ENCODE measurements at regions not wholly inside any gene's neighbourhood (a gene's known extent, or its start where the extent isn't known, plus 50 kb on each side); places are given as distances from the start of the nearest gene placed in this dataset.

DNA sequence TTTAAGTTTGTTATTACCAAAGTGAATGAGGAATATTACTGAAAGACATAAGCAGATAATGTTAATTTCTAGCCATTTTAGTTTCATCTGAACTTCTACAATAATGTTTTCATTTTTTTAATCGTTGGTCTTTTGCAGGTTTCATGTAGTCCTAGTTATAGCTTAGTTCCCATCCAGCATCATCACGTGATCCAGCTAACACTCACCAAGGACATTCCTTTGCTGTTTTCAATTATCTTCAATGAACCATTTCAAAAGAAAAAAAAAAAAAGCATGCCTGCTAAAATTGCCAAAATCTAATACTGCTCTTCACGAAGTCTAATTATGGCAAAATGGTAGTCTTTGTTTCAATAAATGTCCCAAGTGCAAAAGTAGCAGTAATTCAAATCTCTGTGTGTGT lies 187.7 kb upstream of the ATXN7L3B start:
- Histone ChIP-seq H3K9me2 (replicated peaks; ENCODE audit: control insufficient read depth, low read length) (no peaks in the 10 kb centered on the region), H3K4me2 (ENCODE audit: low read length) (no peak overlapping the region), H3K79me2 (ENCODE audit: control insufficient read depth, low read length) (no peaks in the 10 kb centered on the region), H3K27ac (ENCODE audit: low read depth, low read length) (no peak overlapping the region), H3K4me1 (ENCODE audit: control insufficient read depth, low read length) (no peaks in the 10 kb centered on the region), H3K27me3 (ENCODE audit: control insufficient read depth, low read length) (no peaks in the 10 kb centered on the region), H3K36me3 (ENCODE audit: control insufficient read depth, low read length) (no peaks in the 10 kb centered on the region), H3K9me3 (ENCODE audit: control insufficient read depth, insufficient read depth, low read length) (no peaks in the 10 kb centered on the region), H3K4me3 (ENCODE audit: low read length) (no peak overlapping the region), H3F3A (ENCODE audit: control insufficient read depth, insufficient read depth) (no peaks in the 10 kb centered on the region), H4K20me1 (ENCODE audit: control insufficient read depth, insufficient read depth, low read depth, low read length) (no peaks in the 10 kb centered on the region)
- TF ChIP-seq EZH2phosphoT487 (IDR thresholded peaks at IDR 0.05; ENCODE audit: borderline replicate concordance, low read length) = no peak
- TF ChIP-seq, protein P1, sequence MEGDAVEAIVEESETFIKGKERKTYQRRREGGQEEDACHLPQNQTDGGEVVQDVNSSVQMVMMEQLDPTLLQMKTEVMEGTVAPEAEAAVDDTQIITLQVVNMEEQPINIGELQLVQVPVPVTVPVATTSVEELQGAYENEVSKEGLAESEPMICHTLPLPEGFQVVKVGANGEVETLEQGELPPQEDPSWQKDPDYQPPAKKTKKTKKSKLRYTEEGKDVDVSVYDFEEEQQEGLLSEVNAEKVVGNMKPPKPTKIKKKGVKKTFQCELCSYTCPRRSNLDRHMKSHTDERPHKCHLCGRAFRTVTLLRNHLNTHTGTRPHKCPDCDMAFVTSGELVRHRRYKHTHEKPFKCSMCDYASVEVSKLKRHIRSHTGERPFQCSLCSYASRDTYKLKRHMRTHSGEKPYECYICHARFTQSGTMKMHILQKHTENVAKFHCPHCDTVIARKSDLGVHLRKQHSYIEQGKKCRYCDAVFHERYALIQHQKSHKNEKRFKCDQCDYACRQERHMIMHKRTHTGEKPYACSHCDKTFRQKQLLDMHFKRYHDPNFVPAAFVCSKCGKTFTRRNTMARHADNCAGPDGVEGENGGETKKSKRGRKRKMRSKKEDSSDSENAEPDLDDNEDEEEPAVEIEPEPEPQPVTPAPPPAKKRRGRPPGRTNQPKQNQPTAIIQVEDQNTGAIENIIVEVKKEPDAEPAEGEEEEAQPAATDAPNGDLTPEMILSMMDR (IDR thresholded peaks at IDR 0.05; ENCODE audit: low read depth, low read length, poor library complexity, severe bottlenecking) = no peak

DNA sequence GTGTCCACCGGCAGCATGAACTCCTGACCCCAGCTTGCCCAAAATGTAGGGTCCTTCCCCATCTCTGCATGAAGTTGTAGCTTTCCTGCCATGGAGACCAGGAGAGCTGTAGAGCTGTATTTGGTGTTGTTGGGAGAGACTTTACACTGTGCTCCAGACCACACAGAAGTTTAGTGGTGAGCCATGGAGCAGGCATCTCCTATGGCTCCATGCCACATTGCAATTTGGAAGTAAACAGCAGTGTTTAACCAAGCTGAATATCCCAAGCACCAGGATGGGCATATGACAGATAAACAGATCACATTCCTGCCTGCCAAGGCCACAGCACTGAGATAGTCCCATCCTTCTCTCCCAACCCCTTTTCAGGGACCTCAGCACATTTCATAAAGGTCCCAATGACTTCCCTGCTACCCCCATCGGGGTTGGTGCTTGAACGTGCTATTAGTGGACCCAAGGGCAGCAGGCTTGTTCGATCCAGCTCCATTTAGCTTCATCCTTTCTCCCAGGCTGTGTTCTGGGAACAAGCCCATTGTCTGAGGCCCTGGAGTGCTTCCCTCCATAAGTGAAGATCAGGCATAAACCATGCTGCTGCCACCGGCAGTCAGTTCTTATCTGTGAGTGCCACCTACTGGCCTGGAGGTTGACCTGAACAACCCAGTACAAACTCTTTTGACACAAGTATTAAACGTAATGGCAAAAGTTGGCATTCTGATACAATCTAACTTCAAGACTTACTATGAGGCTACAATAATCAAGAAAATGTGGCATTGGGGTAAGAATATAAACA lies 172.3 kb upstream of the ATXN7L3B start:
- H3K27ac ChIP-seq (ENCODE audit: low read depth, low read length) = no peak overlapping the region
- H3K4me3 ChIP-seq (ENCODE audit: low read length) = no peak overlapping the region
- no peaks in the 10 kb centered on the region for H3K36me3 ChIP-seq (ENCODE audit: control insufficient read depth, low read length)
- no peaks in the 10 kb centered on the region for H3K27me3 ChIP-seq (ENCODE audit: control insufficient read depth, low read length)
- no peaks in the 10 kb centered on the region for H3K9me3 ChIP-seq (ENCODE audit: control insufficient read depth, insufficient read depth, low read length)
- no peak overlapping the region for H3K4me2 ChIP-seq (ENCODE audit: low read length)
- TF ChIP-seq, protein P1 (IDR thresholded peaks at IDR 0.05; ENCODE audit: low read depth, low read length, poor library complexity, severe bottlenecking) = peak; percentile 68
- no peak for TF ChIP-seq EZH2phosphoT487 (IDR thresholded peaks at IDR 0.05; ENCODE audit: borderline replicate concordance, low read length)
- no peaks in the 10 kb centered on the region for H3K4me1 ChIP-seq (ENCODE audit: control insufficient read depth, low read length)
- H3K79me2 ChIP-seq (ENCODE audit: control insufficient read depth, low read length) = no peaks in the 10 kb centered on the region
- no peaks in the 10 kb centered on the region for H3K9me2 ChIP-seq (replicated peaks; ENCODE audit: control insufficient read depth, low read length)
- no peaks in the 10 kb centered on the region for H3F3A ChIP-seq (ENCODE audit: control insufficient read depth, insufficient read depth)
- H4K20me1 ChIP-seq (ENCODE audit: control insufficient read depth, insufficient read depth, low read depth, low read length) = no peaks in the 10 kb centered on the region

DNA sequence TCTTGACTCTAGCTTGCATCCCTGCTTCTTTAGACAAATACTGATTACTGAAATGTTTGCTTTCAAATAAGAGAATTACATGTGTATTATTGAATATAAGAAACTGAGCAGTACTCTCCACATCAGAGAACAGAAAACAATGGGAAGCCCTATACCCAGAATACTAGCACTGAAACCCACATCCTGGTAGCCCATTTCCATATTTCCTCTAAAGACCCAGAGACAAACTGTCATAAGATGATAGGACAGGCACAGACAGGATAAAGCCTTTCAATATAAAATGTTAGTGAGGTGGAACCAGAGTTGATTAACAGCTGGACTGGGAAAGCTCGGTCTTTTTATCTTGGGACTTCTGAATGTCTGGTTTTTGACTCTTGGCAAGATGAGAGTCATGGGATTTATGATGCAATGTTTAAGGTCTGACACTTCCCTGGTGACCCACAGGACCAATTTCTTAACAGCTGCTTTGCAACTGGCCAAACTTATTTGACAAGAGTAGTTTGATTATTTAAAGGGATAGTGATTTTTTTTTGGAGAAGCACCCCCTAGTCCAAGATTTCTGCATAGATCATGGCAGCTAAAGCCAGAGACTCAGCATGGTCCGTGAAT lies 166.9 kb upstream of the ATXN7L3B start:
- Histone ChIP-seq H3K27me3 (ENCODE audit: control insufficient read depth, low read length) (no peaks in the 10 kb centered on the region), H3K4me1 (ENCODE audit: control insufficient read depth, low read length) (no peaks in the 10 kb centered on the region), H3K79me2 (ENCODE audit: control insufficient read depth, low read length) (no peaks in the 10 kb centered on the region), H3K4me3 (ENCODE audit: low read length) (no peak overlapping the region), H4K20me1 (ENCODE audit: control insufficient read depth, insufficient read depth, low read depth, low read length) (no peaks in the 10 kb centered on the region), H3K4me2 (ENCODE audit: low read length) (no peak overlapping the region), H3K9me2 (replicated peaks; ENCODE audit: control insufficient read depth, low read length) (no peaks in the 10 kb centered on the region), H3K9me3 (ENCODE audit: control insufficient read depth, insufficient read depth, low read length) (no peaks in the 10 kb centered on the region), H3K36me3 (ENCODE audit: control insufficient read depth, low read length) (no peaks in the 10 kb centered on the region), H3F3A (ENCODE audit: control insufficient read depth, insufficient read depth) (no peaks in the 10 kb centered on the region), H3K27ac (ENCODE audit: low read depth, low read length) (no peak overlapping the region)
- TF ChIP-seq, protein P1 (IDR thresholded peaks at IDR 0.05; ENCODE audit: low read depth, low read length, poor library complexity, severe bottlenecking) = no peak
- TF ChIP-seq EZH2phosphoT487 (IDR thresholded peaks at IDR 0.05; ENCODE audit: borderline replicate concordance, low read length) = no peak

All from DOHH2 (cell line).